ENCODE measurements at regions not wholly inside any gene's neighbourhood (a gene's known extent, or its start where the extent isn't known, plus 50 kb on each side); places are given as distances from the start of the nearest gene placed in this dataset.
"Not testable (repeated sequence)": the region's sequence is repeated elsewhere in the genome, so short reads cannot be mapped to it uniquely, and the experiment has no call there.

GRCh38 chr15:67935244-67935643, 95.4 kb upstream of the RNU6-1 start:
- ChIA-PET POLR2A (interaction anchor here (0.7 kb wide), 1 partner anchor 9 kb away, joined by 6 read pairs; no protein-coding TSS in a partner anchor), CTCF (no interaction called here)
- DNase-seq (ENCODE audit: extremely low spot score) = no peak
- TF ChIP-seq CTCF (IDR thresholded peaks at IDR 0.05; ENCODE audit: control extremely low read depth, extremely low read depth, low read depth, missing control alignments) = no peak

GRCh38 chr15:67936258-67936657, 96.4 kb upstream of the RNU6-1 start:
- no peak for DNase-seq (ENCODE audit: extremely low spot score)
- POLR2A ChIA-PET = no interaction called here
- TF ChIP-seq CTCF (IDR thresholded peaks at IDR 0.05; ENCODE audit: control extremely low read depth, extremely low read depth, low read depth, missing control alignments) = no peak
- CTCF ChIA-PET = interaction anchor here (3.1 kb wide), 1 partner anchor 19 kb away, joined by 9 read pairs; no protein-coding TSS in a partner anchor

- POLR2A ChIA-PET = no interaction called here
- CTCF ChIA-PET = interaction anchor here (0.9 to 3.1 kb wide), 7 partner anchors 9 to 74 kb away, joined by 3 to 10 read pairs (median 5); no protein-coding TSS in a partner anchor
- TF ChIP-seq CTCF (IDR thresholded peaks at IDR 0.05; ENCODE audit: control extremely low read depth, extremely low read depth, low read depth, missing control alignments) = no peak
Measured at GRCh38 chr15:67937153-67937761, 97.4 kb upstream of the RNU6-1 start.

GRCh38 chr15:67939179-67939578, 99.3 kb upstream of the RNU6-1 start:
- POLR2A ChIA-PET; CTCF ChIA-PET; DNase-seq (ENCODE audit: extremely low spot score): not testable (repeated sequence)

More at GRCh38 chr15:67937153-67937761, 97.4 kb upstream of the RNU6-1 start:
- no peak for DNase-seq (ENCODE audit: extremely low spot score)

GRCh38 chr15:67939588-67940323, 99.9 kb upstream of the RNU6-1 start:
- CTCF ChIA-PET; DNase-seq (ENCODE audit: extremely low spot score); POLR2A ChIA-PET: not testable (repeated sequence)

- ChIA-PET CTCF (interaction anchor here (1.0 to 1.1 kb wide), 2 partner anchors 13 to 271 kb away, joined by 3 read pairs; no protein-coding TSS in a partner anchor), POLR2A (no interaction called here)
- DNase-seq (ENCODE audit: extremely low spot score) = no peak
- TF ChIP-seq CTCF (IDR thresholded peaks at IDR 0.05; ENCODE audit: control extremely low read depth, extremely low read depth, low read depth, missing control alignments) = no peak
Measured at GRCh38 chr15:67940324-67940719, 100.5 kb upstream of the RNU6-1 start.

GRCh38 chr15:67941648-67942310, 101.9 kb upstream of the RNU6-1 start:
- DNase-seq (ENCODE audit: extremely low spot score) = no peak
- ChIA-PET CTCF (interaction anchor here (1.1 kb wide), 1 partner anchor 269 kb away, joined by 3 read pairs; no protein-coding TSS in a partner anchor), POLR2A (no interaction called here)
- TF ChIP-seq CTCF (IDR thresholded peaks at IDR 0.05; ENCODE audit: control extremely low read depth, extremely low read depth, low read depth, missing control alignments) = no peak

Measured in GM10248 (cell line).